ENCODE measurements at regions not wholly inside any gene's neighbourhood (a gene's known extent, or its start where the extent isn't known, plus 50 kb on each side); places are given as distances from the start of the nearest gene placed in this dataset.

GRCh38 chr6:43855247-43855646, 85.2 kb downstream of the VEGFA start:
- TF ChIP-seq CTCF (IDR thresholded peaks at IDR 0.05; ENCODE audit: extremely low read depth in 1 of 2, insufficient read depth in 1 of 2, low read depth in 1 of 2, low read length in 2 of 2) (no peak), POLR2A (IDR thresholded peaks at IDR 0.05; ENCODE audit: low read depth, low read length) (no peak), EZH2 (IDR thresholded peaks at IDR 0.05; ENCODE audit: borderline replicate concordance, low read depth, low read length, severe bottlenecking) (no peak), POLR2AphosphoS5 (IDR thresholded peaks at IDR 0.05; ENCODE audit: insufficient read depth, low read depth, low read length) (no peak), FOS (IDR thresholded peaks at IDR 0.05; ENCODE audit: borderline replicate concordance, insufficient read depth, low read length) (no peak), MAX (IDR thresholded peaks at IDR 0.05; ENCODE audit: insufficient read depth, insufficient read length) (no peak), JUN (IDR thresholded peaks at IDR 0.05; ENCODE audit: borderline replicate concordance, insufficient read depth, insufficient read length, low read depth) (no peak), MYC (IDR thresholded peaks at IDR 0.05; ENCODE audit: low read depth, low read length) (no peak)

Data from endothelial cell of umbilical vein (primary cell).